ENCODE measurements at regions not wholly inside any gene's neighbourhood (a gene's known extent, or its start where the extent isn't known, plus 50 kb on each side); places are given as distances from the start of the nearest gene placed in this dataset.

- TF ChIP-seq TAF1 (IDR thresholded peaks at IDR 0.05; ENCODE audit: borderline replicate concordance, low read depth, low read length) (no peak), POLR2A (IDR thresholded peaks at IDR 0.05; ENCODE audit: low read depth, low read length) (no peak)
Observed at GRCh38 chr10:105864854-105865253, 1223.8 kb downstream of the SORCS3 start.

Data from GM12892 (cell line).